IPS-20b (cell line): ENCODE measurements at regions not wholly inside any gene's neighbourhood (a gene's known extent, or its start where the extent isn't known, plus 50 kb on each side); places are given as distances from the start of the nearest gene placed in this dataset.

Source experiments
- H3K27ac ChIP-seq: one replicate; pipeline ENCODE4 v1.5.1; 2013; ENCODE audit warnings: low read length
- H3K27me3 ChIP-seq: 2 replicates; pipeline ENCODE4 v1.6.1; 2013; ENCODE audit warnings: mild to moderate bottlenecking, low read length, inconsistent platforms; ENCODE audit not compliant: insufficient read depth
- H3K36me3 ChIP-seq: 2 replicates; pipeline ENCODE4 v1.6.1; 2013; ENCODE audit warnings: low read depth, mild to moderate bottlenecking, inconsistent platforms, low read length, moderate library complexity; ENCODE audit not compliant: insufficient read depth
- H3K4me1 ChIP-seq: 2 replicates; pipeline ENCODE4 v1.6.1; 2013; ENCODE audit warnings: mild to moderate bottlenecking, control low read depth, inconsistent platforms, low read length, moderate library complexity; ENCODE audit not compliant: insufficient read depth
- H3K4me3 ChIP-seq: 2 replicates; pipeline ENCODE4 v1.5.1; 2013; ENCODE audit warnings: mild to moderate bottlenecking, low read length, inconsistent platforms
- H3K9ac ChIP-seq: 2 replicates; pipeline ENCODE4 v1.6.1; 2013; ENCODE audit warnings: low read depth, mild to moderate bottlenecking, inconsistent platforms, low read length, moderate library complexity
- H3K9me3 ChIP-seq: 2 replicates; pipeline ENCODE4 v1.6.1; 2013; ENCODE audit warnings: mild to moderate bottlenecking, low read depth, low read length, inconsistent platforms; ENCODE audit not compliant: insufficient read depth

DNA sequence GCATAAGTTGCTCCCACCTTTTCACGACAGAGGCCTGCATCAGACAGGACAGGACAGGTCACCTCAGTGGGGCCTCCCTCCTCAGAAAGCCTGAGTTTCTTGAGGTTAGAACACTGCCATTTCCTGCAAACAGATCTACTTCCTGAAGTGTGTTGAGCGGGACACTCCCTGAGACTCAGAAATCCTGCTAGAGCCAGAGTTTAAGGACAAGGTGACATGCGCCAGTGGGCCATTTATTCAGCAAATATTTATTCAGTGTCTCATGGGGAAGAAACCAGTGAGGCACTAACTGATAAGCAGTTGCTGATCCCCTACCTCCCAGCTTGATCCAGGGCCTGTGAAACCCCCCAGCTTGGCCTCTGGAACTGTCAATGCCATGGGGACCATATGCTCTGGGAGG, 454.6 kb downstream of the SOX6 start:
- Histone ChIP-seq H3K27me3 (no peaks in the 10 kb centered on the region), H3K4me1 (no peaks in the 10 kb centered on the region), H3K4me3 (no peak overlapping the region), H3K9ac (no peak overlapping the region), H3K9me3 (no peaks in the 10 kb centered on the region), H3K36me3 (no peaks in the 10 kb centered on the region), H3K27ac (no peak overlapping the region)

GRCh38 chr11:15903246-15903645, 453.1 kb downstream of the SOX6 start:
- Histone ChIP-seq H3K4me3 (no peak overlapping the region), H3K4me1 (no peaks in the 10 kb centered on the region), H3K27me3 (no peaks in the 10 kb centered on the region), H3K9ac (no peak overlapping the region), H3K36me3 (no peaks in the 10 kb centered on the region), H3K9me3 (no peaks in the 10 kb centered on the region), H3K27ac (no peak overlapping the region)

DNA sequence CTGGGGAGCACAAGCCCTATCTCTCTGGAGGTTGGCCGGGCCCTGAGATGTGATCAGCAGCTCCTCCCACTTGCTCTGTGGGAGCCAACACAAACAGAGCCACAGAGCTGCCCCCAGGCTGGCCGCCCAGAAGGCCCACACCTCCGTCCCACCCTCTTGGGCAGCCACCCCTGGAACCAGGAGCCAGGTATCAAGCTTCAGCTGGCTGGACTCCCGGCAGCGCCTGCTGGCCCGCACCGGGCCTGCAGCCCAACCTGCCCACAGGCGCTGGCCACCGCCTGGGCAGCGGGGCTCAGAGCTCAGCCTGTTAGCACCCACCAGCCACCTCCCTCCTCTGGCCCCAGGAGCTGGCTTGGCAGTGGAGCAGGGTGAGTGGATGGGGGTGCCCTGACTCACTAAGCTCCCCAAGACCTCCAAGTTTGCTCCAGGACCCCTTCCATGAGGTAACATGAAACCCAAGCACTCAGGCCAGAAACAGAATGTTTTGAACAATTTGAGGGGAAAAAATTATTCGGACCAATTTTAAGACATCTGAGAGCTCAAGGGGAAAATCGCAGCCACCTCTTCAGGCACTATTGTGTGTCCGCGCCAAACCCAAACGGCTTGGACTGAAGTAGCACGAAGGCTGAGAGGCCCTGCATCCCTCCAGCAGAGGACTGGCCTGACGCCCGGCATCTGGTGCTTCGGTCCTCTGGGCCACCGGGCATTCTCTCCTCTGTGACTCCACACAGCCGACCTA, 450.8 kb downstream of the SOX6 start:
- H3K27me3 ChIP-seq, result no peaks in the 10 kb centered on the region
- no peaks in the 10 kb centered on the region for H3K36me3 ChIP-seq
- no peaks in the 10 kb centered on the region for H3K4me1 ChIP-seq
- H3K4me3 ChIP-seq, result no peak overlapping the region
- no peak overlapping the region for H3K27ac ChIP-seq
- H3K9me3 ChIP-seq, result no peaks in the 10 kb centered on the region
- H3K9ac ChIP-seq, result no peak overlapping the region

DNA sequence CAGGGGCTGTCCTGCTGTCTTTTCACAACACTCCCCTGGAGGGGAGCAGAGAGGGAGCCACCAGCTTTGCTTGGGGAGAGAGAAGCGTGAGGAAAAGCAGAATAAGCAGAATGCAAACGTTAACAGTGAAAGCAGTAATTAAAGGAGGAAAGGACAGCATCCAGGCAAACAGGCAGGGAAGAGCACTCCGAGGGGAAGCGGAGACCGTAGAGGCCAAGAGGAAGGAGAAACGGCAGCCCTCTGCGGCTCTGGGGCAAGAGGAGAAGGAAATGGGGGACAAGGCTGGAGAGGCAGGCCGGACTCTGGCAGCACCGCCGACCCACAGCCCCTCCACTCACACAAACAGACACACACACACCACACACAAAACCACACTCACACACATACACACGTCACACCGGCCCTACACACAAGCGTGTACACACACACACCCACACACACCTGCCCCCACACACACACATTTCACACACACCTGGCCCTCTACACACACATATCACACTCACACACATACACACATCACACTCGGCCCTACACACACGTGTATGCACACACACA, 449.8 kb downstream of the SOX6 start:
- Histone ChIP-seq H3K27ac (no peak overlapping the region), H3K9me3 (no peaks in the 10 kb centered on the region), H3K4me3 (no peak overlapping the region), H3K36me3 (no peaks in the 10 kb centered on the region), H3K4me1 (no peaks in the 10 kb centered on the region), H3K9ac (no peak overlapping the region), H3K27me3 (no peaks in the 10 kb centered on the region)

DNA sequence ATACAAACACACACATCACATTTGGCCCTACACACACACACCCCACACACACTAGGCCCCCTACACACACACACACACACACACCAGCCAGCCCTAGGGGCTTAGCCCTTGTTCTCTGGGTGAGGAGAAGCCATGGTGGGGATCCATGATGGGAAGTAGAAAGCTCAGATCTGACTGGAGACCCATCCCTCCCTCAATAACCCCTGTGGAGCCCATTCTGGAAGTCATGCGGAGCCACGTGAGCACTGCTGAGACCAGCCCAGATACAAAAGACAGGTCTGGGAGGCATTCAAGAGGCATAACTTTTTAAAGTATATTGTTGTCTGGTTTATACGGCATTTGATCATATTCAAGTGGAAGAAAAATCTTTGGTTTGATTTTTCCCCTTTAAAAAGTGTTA, 448.5 kb downstream of the SOX6 start:
- no peak overlapping the region for H3K4me3 ChIP-seq
- no peaks in the 10 kb centered on the region for H3K4me1 ChIP-seq
- no peaks in the 10 kb centered on the region for H3K36me3 ChIP-seq
- no peaks in the 10 kb centered on the region for H3K27me3 ChIP-seq
- no peaks in the 10 kb centered on the region for H3K9me3 ChIP-seq
- no peak overlapping the region for H3K9ac ChIP-seq
- no peak overlapping the region for H3K27ac ChIP-seq

DNA sequence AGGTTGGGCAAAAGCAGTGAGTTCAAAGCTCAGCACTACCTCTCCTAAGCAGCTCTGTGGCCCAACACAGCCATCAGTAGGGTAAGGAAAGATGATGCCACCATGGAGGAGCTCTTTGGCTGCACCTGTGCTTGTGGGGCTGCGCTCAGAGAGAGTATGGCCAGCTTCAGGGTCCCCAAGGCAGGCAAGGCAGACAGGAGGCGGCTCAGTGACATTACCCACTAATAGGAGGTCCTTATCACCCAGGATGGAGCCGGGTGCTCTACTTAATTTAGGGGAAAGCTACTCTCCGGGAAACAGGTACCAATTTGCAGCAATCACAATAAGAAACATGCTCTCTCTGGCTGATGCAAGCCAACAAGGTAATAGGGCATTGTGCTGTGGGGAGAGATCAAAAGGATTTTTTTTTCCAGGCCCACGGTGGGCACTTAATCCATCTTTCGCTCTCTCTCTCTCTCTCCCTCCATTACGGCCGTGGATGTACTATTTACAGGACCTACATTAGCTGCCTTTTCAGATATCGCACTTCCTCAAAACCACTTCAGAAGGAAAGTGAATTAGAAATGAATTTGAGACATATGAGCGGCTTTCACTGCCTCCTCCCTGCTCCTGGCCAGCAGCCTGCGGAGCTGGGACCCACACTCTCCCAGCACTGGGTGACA, 446.3 kb downstream of the SOX6 start:
- no peak overlapping the region for H3K9ac ChIP-seq
- no peaks in the 10 kb centered on the region for H3K27me3 ChIP-seq
- no peaks in the 10 kb centered on the region for H3K9me3 ChIP-seq
- no peak overlapping the region for H3K4me3 ChIP-seq
- H3K36me3 ChIP-seq, result no peaks in the 10 kb centered on the region
- H3K4me1 ChIP-seq, result no peaks in the 10 kb centered on the region
- H3K27ac ChIP-seq, result no peak overlapping the region

GRCh38 chr11:15910761-15911160, 445.6 kb downstream of the SOX6 start:
- no peaks in the 10 kb centered on the region for H3K36me3 ChIP-seq
- H3K4me1 ChIP-seq, result no peaks in the 10 kb centered on the region
- no peaks in the 10 kb centered on the region for H3K27me3 ChIP-seq
- no peak overlapping the region for H3K9ac ChIP-seq
- H3K4me3 ChIP-seq, result no peak overlapping the region
- no peaks in the 10 kb centered on the region for H3K9me3 ChIP-seq
- H3K27ac ChIP-seq, result no peak overlapping the region

DNA sequence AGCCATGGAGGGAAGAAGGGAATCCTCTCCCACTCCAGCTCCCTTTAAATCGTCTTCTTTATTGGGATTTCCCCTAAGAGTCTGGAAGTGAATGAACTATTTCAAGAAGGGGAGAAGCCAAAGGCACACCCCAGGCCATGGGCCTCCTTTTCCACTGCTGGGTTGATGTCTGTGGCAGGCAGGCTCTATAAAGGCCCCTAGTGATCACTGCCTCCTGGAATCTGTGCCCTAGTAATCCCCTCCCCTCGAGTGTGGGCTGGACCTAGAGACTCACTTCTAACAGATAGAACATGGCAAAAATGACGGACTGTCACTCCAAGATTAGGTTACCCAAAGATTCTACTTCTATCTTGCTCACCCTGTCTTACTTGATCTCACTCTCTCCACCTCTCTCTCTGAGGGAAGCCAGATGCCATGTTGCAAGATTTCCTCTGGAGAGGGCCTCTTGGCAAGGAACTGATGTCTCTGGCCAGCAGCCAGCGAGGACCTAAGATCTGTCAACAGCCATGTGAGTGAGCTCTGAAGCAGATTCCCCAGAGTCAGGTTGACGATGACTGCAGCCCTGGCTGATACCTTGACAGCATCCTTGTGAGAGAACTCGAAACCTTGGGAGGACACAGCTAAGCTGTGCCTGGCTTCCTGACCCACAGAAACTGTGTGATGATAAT, 444.8 kb downstream of the SOX6 start:
- Histone ChIP-seq H3K4me3 (no peak overlapping the region), H3K36me3 (no peaks in the 10 kb centered on the region)

DNA sequence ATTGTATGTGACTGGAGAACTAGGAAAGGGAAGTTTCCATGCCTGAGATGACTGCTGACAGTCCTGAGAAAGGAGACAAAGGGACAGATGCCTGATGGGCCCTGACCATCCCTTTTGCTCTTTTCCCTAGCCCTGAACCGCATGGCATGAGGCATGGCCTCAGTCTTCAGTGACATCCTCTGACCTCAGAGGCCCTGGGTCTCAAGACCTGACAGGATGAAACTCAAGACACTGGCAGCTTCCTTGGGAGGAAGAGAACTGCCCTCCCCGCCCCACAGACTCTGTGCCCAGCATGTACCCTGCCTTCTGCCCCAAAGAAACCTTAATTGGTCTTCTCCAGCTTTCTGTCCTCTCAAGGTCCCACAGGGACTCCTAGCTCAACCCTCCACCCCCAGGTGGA, 444.1 kb downstream of the SOX6 start:
- H3K36me3 ChIP-seq, result no peaks in the 10 kb centered on the region
- H3K4me1 ChIP-seq, result no peaks in the 10 kb centered on the region
- no peak overlapping the region for H3K27ac ChIP-seq
- no peak overlapping the region for H3K9ac ChIP-seq
- H3K27me3 ChIP-seq, result no peaks in the 10 kb centered on the region
- no peak overlapping the region for H3K4me3 ChIP-seq
- no peaks in the 10 kb centered on the region for H3K9me3 ChIP-seq

More for the DNA sequence above, 444.8 kb downstream of the SOX6 start:
- Histone ChIP-seq H3K27me3 (no peaks in the 10 kb centered on the region), H3K4me1 (no peaks in the 10 kb centered on the region), H3K9ac (no peak overlapping the region), H3K9me3 (no peaks in the 10 kb centered on the region), H3K27ac (no peak overlapping the region)

GRCh38 chr11:15912825-15913224, 443.5 kb downstream of the SOX6 start:
- Histone ChIP-seq H3K4me1 (no peaks in the 10 kb centered on the region), H3K4me3 (no peak overlapping the region), H3K36me3 (no peaks in the 10 kb centered on the region), H3K9me3 (no peaks in the 10 kb centered on the region), H3K27me3 (no peaks in the 10 kb centered on the region), H3K27ac (no peak overlapping the region), H3K9ac (no peak overlapping the region)

DNA sequence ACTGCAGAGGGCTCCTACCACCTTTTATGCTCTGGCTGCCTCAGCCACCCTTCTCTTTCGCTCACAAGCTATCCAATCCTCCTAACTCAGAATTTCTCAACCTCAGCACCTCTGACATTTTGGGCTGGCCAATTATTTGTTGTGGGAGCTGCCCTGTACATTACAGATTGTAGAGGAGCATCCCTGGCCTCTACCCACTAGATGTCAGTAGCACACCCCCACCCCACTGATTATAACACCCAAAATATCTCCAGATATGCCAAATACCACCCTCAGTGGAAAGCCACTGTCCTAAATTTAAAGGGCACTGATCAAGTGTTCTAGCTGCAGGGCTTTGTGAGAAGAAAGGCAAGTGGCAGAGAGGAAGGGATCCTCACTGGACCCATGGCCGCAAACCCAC, 443.1 kb downstream of the SOX6 start:
- Histone ChIP-seq H3K9ac (no peak overlapping the region), H3K4me3 (no peak overlapping the region), H3K27me3 (no peaks in the 10 kb centered on the region), H3K4me1 (no peaks in the 10 kb centered on the region), H3K27ac (no peak overlapping the region), H3K9me3 (no peaks in the 10 kb centered on the region), H3K36me3 (no peaks in the 10 kb centered on the region)
